PFSK-1 (cell line): ENCODE measurements at regions not wholly inside any gene's neighbourhood (a gene's known extent, or its start where the extent isn't known, plus 50 kb on each side); places are given as distances from the start of the nearest gene placed in this dataset.

Source experiments
- FOXP2 ChIP-seq: optimal IDR thresholded peaks from 2 replicates; pipeline ENCODE3; 2011; ENCODE audit warnings: borderline replicate concordance, control low read depth, inconsistent platforms; ENCODE audit not compliant: insufficient read depth; ENCODE audit errors: extremely low read length, extremely low read depth
- POLR2AphosphoS5 ChIP-seq: IDR thresholded peaks from 2 replicates; pipeline ENCODE4 v1.6.1; 2012; ENCODE audit warnings: low read depth, mild to moderate bottlenecking, control low read depth, low read length, moderate library complexity
- REST ChIP-seq, 2 experiments: IDR thresholded peaks; 2 replicates each; pipeline versions ENCODE4 v1.6.1 to v1.8.0; 2011 to 2012; ENCODE audit warnings: low read depth in 2 of 2, low read length in 2 of 2, control low read depth in 1 of 2, inconsistent platforms in 1 of 2, mild to moderate bottlenecking in 1 of 2, moderate library complexity in 1 of 2; ENCODE audit not compliant: insufficient read depth in 1 of 2
- SIN3A ChIP-seq: IDR thresholded peaks from 2 replicates; pipeline ENCODE4 v1.6.1; 2012; ENCODE audit warnings: mild to moderate bottlenecking, low read length, moderate library complexity, borderline replicate concordance; ENCODE audit not compliant: insufficient read depth
- TAF1 ChIP-seq: IDR thresholded peaks from 2 replicates; pipeline ENCODE4 v1.6.1; 2012; ENCODE audit warnings: low read length, control low read depth, borderline replicate concordance; ENCODE audit not compliant: insufficient read depth

GRCh38 chr11:39385911-39386310 is 2073.5 kb downstream of the LRRC4C start:
- TF ChIP-seq POLR2AphosphoS5 (no peak), TAF1 (no peak), REST (IDR thresholded peaks at IDR 0.05; ENCODE audit: insufficient read depth in 1 of 2, low read depth in 2 of 2, low read length in 2 of 2) (no peak), FOXP2 (no peak), SIN3A (no peak)

GRCh38 chr11:39374963-39375698 is 2084.3 kb downstream of the LRRC4C start:
- TF ChIP-seq REST (IDR thresholded peaks at IDR 0.05; ENCODE audit: insufficient read depth in 1 of 2, low read depth in 2 of 2, low read length in 2 of 2) (no peak), POLR2AphosphoS5 (no peak), SIN3A (no peak), FOXP2 (no peak), TAF1 (no peak)

GRCh38 chr11:39367534-39367933 is 2091.9 kb downstream of the LRRC4C start:
- TF ChIP-seq SIN3A (no peak), REST (IDR thresholded peaks at IDR 0.05; ENCODE audit: insufficient read depth in 1 of 2, low read depth in 2 of 2, low read length in 2 of 2) (no peak), TAF1 (no peak), FOXP2 (no peak)

GRCh38 chr11:39365809-39366436 is 2093.5 kb downstream of the LRRC4C start:
- no peak for TF ChIP-seq SIN3A

GRCh38 chr11:39363571-39363970 is 2095.9 kb downstream of the LRRC4C start:
- TF ChIP-seq FOXP2, result no peak
- TF ChIP-seq SIN3A, result no peak
- no peak for TF ChIP-seq TAF1
- TF ChIP-seq POLR2AphosphoS5, result no peak
- no peak for TF ChIP-seq REST (IDR thresholded peaks at IDR 0.05; ENCODE audit: insufficient read depth in 1 of 2, low read depth in 2 of 2, low read length in 2 of 2)
